Stimulated activated CD4-positive, alpha-beta T cell treated with anti-CD3 and anti-CD28 coated beads, Interleukin-12 subunit alpha, Interleukin-12 subunit beta, amount 100 ng/mL, for 24 hours (primary cell): ENCODE measurements at regions not wholly inside any gene's neighbourhood (a gene's known extent, or its start where the extent isn't known, plus 50 kb on each side); places are given as distances from the start of the nearest gene placed in this dataset.
"Not testable (repeated sequence)": the region's sequence is repeated elsewhere in the genome, so short reads cannot be mapped to it uniquely, and the experiment has no call there.

Source experiments
- DNase-seq, 2 experiments: peaks; one replicate each; pipeline ENCODE4 v3.0.0-alpha.2; 2020; ENCODE audit warnings: low read depth in 2 of 2

DNA sequence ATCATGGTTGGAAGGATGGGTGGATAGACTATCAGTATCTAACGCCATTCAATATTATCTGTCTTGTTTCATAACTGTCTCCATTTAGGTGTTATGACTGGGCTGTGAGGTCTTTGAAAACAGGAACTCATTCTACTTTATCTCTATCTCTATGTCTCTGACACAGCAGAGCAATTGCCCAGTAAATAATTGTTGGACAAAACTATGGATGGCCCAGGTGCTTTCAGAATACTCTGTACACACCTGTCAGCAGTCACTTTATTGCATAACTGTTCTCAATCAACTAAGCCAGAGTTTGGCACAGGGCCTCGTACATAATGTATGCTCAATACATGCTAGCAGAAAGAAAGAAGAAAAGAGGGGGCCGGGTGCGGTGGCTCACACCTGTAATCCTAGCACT lies 210.3 kb downstream of the OPA1 start:
- DNase-seq: no peak

DNA sequence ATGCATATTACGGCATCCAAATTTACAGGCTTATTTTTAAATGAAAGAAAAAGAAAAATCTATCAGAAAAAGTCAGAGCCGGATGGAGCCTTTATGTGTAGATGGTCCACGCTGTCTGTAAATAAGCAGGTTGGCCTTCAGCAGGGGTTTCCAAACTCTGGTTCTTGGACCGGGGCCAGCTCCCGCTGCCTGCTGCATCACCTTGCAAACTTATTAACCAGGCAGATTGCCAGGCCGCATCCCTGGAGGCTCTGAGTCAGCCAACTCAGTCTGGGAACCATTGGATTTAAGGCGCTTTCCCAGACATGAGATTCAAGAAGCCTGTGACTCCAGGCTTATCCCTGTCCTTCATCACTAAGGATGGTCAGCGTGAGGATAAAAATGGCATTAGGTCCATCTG lies 212.4 kb downstream of the OPA1 start:
- DNase-seq: no peak

DNA sequence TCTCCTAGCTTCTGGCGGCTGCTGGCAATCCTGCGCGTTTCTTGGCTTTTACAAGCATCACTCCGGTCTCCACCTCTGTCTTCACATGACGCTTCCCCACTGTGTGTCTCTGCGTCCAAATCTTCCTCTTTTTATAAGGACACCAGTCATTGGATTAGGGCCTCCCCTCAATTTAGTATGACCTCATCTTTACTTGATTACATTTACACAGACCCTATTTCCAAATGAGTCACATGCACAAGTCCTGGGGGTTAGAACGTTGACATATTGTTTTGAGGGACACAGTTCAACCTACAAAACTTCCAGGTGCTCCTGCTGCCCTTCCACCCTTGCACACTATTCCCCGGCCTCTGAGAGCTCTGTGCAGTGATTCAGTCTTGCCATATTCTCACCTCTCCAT lies 215.3 kb downstream of the OPA1 start:
- DNase-seq: no peak

DNA sequence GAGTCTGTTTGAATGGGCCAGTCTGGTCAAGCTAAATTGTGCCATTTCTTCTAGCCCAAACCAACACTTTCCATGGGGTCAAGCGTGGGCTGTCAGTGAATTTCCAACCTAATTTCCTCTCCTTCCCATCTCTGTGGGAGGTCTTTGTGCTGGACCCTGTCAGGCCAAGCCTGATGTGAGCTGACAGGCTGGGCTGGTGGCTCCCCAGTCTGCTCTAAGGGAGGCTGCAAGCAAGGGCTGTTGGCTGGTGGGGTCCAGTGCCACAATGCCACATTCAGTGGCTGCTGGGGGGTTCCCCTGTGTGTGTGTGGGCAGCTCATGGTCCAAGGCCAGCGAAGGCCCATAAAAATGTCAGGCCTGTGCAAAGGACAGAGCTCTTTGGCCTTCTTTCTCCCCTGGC lies 216.1 kb downstream of the OPA1 start:
- DNase-seq: no peak

DNA sequence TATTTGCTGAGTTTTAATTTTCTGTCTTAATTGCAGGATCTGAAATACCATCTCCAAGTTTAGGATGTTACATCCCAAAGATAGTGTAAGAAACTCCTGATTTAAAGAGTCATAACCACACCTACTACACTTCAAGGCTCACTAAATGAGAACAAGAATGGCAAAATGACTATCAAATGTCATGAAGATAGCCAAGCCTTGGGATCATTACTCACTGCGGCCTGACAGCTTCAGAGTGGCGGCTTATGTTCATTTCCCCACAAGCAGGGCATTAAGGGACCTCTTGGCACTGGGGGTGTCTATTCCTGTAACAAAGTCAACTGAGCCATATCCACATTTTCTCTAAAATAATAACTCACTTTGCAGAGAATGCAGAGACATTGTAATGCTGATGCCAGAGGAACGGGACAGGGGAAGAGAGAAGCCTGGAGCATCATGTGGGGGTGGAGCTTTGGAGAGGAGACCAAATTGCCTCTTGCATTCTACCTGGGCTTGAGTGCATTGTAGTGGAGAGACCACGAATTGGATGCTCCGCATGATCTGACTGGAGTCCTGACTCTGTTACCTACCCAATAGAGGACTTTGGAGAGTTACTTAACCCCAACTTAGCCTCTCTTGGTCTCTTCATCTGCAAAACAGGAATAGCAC lies 219.2 kb downstream of the OPA1 start:
- DNase-seq: no peak

DNA sequence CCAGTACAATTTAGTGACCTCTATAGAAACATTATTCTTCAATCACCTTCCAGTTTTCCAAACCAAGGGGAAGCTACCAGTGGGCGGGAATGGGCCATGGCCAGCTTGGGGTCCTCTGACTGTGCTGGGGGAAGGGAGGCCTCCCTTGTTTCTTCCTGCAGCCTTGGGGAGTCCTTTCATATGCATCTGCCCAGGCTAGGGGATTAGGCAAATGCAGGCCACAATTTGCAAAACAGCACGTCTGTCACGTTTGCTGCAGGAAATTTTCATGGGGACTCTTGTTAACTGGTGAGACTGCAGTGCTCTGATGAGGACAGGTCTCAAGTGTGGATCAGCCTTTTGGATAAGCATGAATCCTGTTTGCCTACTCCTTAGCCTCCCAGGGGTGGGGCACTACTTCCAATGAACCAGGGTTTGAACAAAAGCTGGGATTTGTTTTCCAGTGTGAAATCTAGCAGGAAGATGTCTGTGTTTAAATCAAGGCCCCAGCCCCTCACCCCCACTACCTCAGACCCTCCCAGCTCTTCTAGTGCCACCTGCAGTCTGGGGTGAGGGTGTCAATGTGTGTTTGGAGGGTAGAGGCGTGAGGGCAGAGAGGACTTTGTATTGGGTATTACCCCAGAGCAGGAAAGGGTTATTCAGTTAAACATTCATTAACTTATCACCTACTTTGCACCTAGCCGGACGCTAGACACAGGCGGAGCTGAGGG lies 219.9 kb downstream of the OPA1 start:
- no peak for DNase-seq

DNA sequence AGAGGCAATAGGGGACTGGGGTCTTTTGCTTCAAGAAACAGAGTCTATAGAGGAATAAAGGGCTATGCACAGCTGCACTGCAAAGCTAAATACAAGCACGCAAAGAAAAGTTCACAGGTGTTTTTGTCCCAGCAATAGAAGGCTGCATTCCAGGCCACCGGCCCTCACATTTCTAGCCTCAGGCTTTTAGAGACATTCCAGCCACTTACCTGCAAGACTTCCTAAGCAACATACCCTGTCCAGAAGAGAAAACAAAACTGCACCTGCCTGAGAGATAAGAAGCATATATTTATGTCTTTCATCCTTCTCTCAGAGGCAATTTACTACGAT lies 220.5 kb downstream of the OPA1 start:
- DNase-seq: no peak

DNA sequence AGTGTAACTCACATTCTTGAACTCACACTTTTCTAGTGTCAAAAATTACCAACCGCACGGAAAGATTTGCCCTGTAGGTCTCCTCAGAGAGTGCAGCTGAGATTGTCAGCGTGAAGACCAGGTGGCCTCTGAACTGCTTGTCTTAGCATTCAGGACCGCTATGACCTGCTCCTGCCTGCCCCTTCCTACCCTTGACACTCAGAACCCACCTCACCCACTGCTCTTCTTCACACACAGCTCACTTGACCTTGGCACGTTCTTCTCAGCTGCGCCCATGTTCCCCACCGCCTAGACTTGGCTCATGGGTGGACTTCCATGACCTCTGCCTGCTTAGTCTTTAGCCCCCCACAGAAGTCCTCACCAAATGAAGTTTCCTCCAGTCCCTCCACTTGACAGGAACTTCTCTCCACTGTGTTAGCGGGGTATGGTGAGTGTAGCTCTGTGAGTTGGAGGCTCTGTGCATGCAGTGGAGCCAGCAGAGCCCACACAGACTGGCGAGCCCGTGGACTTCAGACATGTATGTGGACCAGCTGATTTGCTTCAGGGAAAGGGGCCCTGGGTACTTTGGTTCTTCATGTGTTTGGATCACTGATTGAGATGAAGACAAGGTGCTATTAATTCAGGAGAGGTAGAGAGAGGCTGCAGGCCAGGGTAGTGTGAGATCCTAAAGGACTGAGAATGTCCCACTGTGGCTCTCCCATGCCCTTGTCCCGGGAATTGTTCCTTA lies 221.3 kb downstream of the OPA1 start:
- DNase-seq: no peak

DNA sequence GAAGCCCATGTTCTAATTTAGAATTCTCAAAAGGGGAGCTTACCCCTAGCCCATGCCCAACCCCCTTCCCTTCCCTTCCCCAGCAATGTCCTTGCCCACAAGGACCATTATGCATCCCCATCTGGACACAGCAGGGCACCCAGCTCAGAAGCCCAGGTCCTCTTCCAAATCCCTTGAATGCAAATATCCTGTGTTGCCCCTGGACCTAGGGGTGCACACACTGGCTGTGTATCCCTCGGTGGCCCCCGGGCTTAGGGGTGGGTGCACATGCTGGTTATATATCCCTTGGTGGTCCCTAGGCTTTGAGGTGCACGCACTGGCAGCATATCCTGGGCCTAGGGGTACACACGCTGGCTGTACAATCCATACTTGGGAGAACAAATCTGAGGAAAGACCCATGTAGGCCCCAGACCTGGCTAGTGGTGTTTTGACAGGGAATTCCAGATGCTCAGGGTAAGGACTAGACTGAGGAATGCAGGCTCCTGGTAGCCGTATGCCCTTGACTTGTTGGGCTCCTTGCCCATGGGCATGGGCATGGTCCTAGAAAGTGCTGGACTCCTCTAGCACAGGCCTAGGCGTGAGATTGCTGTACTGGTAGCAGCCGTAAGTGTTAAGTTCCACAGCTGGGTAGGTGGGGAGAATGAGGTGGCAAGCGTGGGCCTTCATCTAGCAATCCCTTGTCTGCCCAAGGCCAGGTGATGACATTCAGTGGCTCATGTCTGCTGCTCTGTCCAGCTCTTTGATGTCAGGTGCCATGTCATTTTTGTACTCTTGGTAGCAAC lies 222.4 kb downstream of the OPA1 start:
- no peak for DNase-seq

DNA sequence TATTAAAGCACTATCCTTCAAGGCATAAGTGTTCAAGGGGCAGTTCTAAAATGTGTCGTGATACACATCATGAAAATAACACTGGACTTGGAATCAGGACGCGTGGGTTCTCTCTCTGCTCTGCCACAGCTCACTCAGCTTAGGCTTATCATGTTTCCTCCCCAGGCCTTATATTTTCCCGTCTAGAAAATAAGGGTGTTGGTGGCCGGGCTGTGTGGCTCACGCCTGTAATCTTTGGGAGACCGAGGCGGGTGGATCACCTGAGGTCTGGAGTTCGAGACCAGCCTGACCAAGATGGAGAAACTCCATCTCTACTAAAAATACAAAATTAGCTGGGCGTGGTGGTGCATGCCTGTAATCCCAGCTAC lies 223.0 kb downstream of the OPA1 start:
- DNase-seq: no peak

DNA sequence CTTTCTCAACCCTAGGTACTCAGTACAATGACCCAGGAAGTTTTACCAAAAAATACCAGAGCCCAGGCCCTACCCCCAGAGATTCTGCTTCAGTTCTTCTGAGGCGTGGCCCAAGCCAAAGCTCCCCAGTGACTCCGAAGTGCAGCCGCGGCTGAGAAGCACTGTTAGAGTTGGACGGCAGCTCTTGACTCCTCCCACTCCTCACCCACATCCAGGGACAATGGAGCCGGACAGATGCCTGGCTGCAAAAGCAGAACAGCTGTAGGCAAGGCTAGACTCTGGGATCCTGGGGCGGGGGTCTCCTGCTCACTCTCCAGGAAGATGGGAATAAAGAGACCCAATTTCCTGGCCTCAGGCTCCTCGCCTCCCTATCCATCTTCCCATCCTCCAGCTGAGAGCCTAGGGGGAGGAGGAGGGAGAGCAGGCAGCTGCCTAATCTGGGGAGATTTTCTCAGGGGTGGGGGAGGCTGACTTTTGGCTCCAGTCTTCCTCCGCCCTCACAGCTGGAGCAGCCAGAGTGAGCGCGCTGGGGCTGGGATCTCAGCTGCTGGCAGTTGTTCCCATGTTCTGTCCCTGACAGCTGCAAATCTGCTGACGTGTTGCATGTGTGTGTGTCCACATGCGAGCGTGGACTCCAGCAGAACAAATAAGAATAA lies 223.8 kb downstream of the OPA1 start:
- DNase-seq: no peak

DNA sequence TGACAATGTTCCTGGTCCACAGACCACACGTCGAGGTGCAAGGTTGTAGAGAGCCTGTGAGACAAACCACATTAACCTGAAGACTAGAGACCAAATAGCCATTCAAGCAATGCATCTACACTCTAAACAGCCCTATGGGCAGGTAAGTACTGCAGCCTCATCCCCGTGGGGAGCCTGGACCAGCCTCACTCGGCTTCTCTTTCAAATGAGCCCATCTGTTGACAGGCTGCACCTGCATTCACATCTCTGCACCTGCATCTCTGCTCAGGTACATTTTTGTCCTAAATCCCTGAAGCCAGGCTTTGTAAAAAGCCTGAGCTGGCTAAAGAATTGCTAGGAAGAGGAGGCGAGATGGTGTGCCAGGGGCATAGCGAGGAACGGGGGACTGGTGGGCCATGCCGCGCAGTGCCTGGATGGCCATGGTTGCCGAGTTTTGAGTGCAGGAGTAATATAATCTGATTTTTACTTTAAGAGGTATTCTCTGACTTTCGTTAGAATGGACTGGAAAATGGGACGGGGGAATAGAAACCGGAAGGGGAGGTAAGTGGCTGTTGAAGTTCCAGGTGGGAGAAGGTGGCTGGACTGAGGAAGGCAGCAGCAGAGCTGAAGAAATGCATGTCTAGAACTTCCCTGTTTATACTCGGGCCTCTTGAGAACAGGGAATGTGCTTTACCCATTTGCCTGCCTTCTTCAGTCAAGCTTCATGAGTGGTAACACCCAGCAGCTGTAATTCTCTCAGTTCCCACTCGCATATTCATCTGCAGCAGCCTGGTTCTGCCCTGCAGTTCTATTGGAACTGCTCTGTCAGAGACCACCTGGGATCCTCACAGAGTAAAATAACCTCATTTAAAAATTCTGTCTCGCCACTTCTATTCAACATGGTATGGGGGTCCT lies 226.4 kb downstream of the OPA1 start:
- no peak for DNase-seq

DNA sequence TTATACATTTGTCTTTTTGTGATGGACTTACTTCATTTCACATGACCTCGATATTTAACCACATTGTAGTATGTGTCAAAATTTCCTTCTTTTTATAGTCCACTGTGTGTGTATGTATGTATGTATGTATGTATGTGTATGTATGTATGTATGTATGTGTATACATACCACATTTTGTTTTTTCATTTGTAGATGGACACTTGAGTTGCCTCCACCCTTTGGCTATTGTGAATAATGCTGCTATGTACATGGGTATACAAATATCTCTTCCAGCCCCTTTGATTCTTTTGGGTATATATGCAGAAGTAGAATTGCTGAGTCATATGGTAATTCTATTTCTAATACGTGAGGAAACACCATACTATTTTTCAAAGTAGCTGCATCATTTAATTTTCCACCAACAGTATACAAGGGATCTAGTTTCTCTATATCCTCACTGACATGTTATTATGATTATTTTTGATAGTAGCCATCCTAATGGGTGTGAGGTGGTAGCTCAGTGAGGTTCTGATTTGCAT lies 228.2 kb downstream of the OPA1 start:
- DNase-seq: no peak

DNA sequence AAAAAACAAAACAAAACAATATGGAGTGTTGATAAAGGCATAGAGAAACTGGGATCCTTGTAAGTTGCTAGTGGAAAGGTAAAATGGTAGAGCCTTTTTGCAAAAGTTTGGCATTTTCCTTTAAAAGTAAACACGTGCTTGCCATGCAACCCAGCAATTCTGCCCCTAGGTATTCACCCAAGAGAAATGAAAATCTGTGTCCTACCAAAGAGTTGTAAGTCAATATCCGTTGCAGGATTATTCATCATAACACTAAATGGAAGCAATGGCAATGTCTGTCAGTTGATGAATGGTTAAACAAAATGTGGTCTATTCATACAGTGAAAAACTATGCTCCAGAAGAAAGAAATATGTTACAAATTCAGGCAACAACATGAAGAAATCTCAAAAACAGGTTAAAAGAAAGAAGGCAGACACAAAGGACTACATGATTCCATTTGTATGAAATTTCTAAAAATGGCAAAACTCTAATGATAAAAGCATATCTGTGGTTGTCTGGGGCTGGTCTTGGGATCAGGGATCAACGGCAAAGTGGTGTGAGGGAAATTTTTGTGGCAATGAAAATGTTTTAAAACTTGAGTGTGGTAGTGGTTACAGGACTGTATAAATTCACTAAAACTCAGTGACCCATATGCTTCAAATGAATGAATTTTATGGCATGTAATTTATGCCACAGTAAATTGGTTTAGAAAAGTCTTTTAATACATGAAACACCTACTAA lies 229.6 kb downstream of the OPA1 start:
- no peak for DNase-seq

DNA sequence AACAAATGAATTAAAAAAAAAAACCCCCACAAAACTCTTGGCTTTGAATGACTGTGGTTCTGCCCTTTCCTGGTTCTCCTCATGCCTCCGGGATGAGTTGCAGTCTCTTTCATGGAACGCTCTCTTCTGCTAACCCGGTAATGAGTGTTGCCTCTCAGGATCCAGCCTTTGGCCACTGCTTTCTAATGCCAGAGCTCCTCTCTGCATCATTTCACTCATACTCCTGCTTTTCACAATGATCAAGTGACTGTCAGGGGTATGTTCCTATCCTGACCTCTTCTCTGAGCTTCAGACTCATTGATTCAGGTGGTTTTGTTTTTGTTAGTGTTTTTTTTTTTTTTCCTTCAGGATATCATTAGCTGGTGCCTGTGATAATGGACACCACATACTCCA lies 230.2 kb downstream of the OPA1 start:
- not testable (repeated sequence) for DNase-seq

DNA sequence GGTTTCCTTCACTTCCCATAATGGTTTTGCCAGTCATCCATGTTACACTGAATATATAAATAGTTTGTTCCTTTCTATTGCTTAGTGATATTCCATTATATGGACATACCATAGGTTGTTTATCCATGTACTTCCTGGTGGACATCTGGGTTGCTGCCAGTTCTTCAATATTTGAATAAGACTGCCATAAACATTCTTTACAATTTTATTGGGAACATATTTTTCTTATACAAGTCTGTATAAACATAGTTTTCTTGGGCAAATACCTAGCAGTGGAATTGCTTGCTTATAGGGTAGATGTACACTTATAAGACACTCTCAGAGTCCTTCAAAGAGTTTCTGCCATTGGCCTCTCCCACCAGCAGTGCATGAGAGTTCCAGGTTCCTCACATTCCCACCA lies 231.4 kb downstream of the OPA1 start:
- DNase-seq: no peak

DNA sequence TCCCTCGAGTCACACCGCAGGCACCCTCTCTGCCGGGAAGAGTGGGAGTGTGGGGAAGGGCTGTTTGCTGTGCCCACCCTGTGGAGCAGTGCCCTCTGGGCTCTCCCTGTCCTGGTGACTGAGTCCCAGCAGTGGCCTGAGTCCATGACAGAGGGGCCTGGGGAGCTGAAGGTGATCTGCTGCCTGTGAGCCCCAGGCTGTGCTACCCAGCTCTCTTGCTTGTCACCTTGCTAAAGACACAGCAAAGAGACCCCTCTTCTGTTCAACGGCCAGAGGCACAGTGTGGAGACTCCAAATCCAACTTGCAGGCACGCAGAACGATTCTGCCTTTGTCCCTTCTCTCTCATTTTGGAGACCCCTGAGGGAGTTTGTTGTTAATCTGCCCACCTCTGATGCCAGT lies 232.6 kb downstream of the OPA1 start:
- no peak for DNase-seq

DNA sequence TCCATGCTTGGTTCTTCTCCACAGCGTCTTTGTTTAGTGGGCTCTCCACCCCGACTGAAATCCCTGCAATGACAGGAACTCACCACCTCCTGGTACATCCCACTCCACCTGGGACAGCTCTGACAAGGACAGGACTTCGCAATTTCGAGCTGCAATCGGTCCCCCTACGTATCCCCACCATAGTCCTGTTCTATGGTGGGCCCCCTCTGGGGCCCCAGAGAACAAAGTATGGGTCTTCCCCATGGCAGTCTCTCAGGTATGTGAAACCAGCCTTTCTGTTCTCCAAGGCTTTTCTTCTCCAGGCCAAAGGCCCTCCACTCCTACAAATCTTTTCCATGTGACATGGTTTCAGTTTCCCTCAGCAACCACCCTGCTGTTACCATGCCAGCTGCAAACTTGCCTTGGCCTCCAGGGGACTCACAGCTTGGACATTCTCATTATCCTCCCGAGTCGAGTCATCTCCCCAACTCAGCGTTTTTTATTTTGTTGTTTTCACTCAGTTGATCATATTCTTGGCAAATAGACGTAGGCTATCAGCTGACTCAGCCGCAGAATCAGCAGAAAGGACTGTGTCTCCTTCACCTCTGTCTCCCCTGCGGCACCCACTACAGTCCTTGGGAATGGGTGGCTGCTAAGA lies 233.3 kb downstream of the OPA1 start:
- DNase-seq: no peak

DNA sequence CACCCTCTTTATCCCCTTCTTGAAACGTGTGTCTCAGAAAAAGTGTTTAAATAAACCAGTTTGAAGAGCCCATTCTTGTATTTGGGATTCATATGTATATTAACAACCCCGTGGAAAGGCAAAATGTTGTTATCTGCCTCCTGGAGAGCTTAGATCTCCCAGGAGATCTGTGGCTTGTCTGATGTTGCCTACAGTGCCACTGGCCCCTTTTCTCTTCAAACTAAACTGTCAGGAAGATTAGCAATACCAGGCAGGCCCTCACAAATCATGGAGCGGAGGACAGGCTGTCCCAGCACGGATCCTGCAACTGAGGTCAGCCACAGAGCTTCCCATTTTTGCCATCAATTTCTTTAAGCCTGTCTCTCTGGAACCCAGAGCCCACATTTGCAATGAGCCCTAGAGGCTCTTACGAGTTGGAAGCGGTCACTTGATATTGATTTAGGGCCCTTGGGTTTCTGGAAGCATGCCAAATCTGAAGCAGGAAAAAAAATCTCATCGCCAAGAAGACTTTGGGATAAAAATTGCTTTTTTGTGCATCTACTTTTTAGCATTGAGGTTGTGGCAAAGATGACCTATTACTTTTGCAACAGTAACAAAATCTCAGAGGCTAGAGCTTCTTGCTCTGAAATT lies 234.1 kb downstream of the OPA1 start:
- DNase-seq: no peak
